NCI-H446 treated with DMSO at 0.1 percent for 48 hours (cell line): ENCODE measurements at regions not wholly inside any gene's neighbourhood (a gene's known extent, or its start where the extent isn't known, plus 50 kb on each side); places are given as distances from the start of the nearest gene placed in this dataset.

Source experiments
- DNase-seq: peaks from one replicate; lab custom pipeline; 2025; lab: John Stamatoyannopoulos, UW

DNA sequence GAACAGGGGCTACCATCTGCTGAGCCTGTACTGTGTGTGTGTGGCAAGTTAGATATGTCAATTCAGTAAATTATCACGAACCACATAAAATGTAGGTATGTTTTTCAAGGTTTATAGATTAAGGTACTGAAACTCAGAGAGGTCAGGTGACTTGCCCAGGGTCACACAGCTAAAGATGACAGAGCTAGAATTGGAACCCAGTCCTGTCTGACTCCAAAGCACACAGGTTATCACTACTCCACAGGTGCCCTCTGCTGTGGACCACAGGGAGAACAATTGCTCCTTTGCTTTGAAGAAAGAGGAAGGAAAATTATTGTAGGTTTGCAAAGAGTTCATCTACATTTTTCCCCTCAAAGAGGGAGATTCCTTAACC lies 229.7 kb upstream of the AGAP1 start:
- DNase-seq: no peak

DNA sequence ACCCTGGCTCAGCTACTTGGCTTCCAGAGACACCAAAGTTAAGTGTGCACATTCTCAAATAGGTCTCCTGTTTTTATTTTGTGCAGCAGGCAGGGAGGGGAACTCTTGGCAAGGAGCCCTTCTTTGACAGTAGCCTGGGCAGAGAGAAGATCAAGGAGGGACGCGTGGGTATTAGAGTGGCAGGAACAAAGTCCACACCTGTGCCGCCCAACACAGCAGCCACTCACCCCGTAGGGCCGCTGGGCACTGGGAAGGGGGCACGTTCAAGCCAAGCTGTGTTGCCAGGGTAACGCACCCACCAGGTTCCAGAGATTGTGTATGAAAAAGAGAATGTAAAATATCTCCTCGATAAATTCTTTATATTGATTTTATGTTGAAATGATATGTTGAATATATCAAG lies 229.3 kb upstream of the AGAP1 start:
- DNase-seq: no peak

DNA sequence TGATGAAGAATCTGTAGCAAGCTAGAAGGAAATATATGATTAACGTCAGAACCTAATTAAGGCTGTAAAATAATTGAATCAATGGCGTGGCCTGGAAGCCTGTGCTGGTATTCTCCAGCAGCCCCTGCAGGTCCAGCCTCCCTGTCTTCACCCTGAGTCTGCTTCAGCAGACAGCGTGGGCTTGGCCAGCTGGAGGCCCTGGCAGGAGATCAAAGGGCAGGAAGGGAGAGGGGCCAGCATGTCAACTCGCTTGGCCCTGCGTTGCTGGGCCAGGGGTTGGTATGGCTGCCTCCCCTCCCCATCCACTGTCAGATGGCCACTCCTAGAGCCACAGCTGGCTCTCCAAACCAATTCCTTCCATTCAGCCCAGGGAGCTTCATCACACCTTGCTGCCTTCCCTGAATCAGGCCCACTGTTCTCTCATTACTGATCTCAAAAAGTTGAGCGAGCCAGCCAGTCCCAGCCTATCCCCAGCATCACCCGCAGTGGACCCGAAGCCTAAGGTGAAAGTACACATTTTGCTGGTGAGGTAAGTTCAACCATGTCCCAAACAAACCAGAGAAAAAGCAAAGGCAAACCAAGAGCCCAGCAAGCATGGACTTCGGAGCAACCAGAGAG lies 228.4 kb upstream of the AGAP1 start:
- DNase-seq: no peak

DNA sequence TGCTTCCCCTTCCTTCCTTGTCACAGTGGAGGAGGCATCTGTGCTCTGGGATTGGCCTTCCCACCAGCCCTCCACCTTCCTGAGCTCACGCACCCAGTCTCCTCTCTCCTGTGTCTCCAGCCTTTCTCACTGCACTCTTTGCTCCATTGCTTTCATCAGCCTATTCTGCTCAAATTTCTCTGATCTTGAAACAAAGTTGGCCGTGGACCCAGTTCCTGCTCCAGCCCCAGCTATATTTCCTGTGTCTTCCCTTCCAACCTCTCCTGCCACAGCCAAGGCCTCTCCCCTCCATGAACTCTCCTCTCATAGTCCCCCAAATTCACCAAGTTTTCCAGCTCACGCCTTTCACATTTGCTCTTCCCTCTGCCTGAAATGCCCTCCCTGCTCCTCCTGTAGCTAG lies 226.6 kb upstream of the AGAP1 start:
- no peak for DNase-seq

DNA sequence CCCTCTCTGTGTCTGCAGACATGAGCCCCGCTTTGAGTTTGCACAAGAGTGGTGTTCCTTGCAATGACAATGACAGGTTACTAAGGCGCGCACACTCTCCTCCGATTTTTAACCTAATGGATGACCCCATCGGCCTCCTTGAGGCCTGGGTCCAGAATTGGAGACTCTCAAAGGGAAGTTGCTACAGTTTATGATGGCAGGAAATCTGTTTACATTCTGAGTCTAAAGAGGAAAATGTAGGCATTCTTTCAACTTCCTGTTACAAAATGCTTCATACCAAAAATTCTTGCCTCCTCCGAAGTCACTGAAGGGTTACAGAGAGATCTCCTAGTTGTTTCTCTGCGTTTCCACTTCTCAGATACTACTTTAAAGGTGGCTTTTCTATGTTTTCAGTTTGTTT lies 225.3 kb upstream of the AGAP1 start:
- DNase-seq: no peak

DNA sequence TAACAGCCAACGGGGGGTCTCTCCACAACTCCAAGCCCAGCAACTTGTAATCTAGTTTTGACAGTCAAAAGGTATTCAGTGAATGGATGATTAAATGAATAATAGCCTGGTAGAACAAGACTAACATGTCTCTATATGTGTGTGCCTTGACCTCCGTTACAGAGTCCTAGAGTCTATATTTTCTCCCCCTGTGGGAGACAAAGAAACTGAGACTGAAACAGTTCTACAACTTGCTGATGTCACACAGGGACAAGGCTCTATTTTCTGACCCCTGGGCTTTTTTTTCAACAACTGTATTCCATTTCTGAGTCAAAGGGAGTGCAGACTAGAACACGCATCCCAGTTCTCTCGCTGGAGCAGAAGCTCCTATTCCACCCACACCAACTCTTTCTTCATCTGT lies 223.6 kb upstream of the AGAP1 start:
- no peak for DNase-seq

DNA sequence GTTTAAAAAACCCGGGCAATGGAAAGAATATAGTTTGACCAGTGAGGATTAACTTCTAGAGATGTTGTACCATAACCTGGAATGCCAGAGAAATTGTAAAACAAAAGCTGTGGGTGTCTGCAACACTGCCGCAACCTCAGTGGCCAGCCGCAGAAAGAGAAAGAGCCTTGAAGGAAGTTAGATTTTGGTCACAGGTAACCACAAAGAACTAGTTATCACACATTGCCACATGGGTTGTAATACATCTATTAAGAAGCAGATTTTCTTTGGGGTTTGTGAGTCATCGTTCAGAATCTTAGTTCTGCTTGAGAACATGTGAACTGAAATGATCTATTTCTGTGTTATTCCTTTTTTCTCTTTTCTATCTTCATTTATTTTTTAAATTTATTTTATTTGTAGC lies 222.9 kb upstream of the AGAP1 start:
- no peak for DNase-seq

DNA sequence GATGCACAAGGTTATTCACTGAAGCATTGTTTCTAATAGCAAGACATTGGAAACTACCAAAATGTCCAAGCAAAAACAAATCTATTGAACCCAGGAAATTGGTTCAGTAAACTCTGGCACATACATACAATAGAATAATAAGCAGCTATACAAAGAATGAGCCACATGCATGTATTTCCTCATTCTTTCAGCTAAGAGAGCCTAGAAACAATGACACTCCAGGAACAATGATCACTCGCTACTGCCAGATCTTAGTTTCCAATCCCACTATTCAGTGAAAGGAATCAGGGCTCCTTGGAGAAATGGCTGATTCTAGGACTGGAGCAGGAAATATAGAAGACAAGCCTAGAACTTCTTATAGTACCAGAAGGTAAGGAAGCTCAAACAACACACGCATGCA lies 221.9 kb upstream of the AGAP1 start:
- no peak for DNase-seq

DNA sequence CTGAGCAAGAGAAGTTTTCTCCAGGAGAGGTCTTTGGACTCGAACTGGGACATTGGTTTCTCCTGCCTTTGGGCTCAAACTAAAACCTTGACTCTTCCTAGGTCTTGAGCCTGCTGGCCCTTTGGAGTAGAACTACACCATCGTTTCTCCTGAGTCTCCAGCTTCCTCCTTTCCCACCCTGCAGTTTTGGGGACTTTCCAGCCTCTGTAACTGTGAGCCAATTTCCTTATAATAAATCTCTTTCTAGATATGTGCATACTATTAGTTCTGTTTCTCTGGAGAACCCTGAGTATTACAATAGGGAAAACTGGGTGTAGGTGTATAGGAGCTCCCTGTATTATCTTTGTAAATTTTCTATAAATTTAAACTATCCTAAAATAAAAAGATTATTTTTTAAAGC lies 219.8 kb upstream of the AGAP1 start:
- no peak for DNase-seq

DNA sequence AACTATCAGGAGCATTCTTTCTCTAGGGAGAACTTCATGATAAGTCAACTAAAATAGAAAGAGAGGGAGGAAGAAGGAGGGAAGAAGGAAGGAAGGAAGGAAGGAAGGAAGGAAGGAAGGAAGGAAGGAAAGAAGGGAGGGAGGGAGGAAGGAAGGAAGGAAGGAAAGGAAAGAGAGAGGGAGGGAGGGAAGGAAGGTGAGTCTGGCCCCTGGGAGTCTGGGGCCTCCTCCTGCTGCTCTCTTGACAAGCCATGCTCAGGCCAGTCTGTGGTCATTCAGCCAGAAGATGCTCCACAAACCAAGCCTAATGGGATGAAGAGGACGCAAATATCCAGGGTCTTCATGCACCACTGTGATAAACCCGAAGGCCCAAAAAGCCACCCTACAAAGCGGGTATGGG lies 216.4 kb upstream of the AGAP1 start:
- no peak for DNase-seq

DNA sequence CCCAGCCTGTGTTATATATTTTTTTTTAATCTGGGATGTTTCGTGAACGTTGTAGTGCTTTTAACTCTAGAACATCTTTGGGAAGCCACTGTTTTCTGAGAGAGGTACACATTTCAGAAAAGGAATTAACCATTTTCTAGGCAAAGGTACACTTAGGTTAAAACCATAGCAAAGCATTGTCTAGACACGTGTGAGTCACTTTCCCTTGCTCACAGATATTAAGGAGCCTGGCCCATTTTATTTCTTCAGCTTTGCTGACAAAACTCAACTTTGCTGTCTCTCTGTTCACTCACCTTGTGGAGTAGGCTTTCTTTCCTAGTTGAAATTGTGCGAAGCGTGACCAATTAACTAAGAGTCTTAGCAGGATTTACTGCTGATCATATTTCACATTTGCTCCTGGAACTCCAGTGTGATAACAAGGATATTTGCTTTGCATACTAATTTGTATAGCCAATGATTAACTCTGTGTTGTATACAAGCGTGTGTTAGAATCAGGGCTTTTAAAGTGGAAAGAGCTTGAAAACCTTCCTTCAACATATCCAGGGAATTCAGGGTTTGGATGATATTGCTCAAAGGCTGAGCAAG lies 215.0 kb upstream of the AGAP1 start:
- DNase-seq: no peak

DNA sequence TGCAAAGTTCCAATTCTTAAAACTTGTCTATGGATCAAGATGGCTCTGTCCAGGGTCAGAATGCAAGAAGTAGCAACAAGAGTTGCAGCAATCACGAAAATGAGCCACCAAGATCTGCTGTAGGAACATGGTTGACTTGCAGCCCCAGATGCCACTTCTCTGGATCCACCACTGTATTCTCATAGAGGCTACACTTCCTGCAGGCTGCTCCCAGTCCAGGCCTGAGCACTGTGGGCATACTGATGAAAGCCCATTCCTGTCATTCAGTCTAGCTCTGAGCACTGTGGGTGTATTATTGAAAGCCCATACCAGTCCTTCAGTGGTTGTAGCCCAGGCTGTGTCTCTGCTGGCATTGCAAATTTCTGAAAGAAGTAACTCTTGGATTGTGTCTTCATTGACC lies 213.9 kb upstream of the AGAP1 start:
- no peak for DNase-seq

DNA sequence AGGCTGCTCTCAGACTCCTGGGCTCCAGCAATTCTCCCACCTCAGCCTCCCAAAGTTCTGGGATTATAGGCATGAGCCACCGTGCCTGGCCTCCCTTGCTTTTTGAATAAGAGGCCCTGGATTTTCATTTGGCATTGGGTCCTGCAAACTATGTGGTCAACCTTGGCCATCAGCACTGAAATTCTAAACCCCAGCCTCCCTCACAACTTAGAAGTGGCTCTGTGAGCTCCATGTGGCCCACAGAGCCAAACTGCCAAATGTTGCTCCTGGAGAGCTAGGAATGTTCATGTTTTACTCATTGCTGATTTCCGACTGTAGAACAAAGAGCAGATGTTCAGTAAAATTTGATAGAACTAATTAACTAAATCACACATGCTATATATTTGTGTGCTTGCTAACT lies 210.6 kb upstream of the AGAP1 start:
- DNase-seq: no peak

DNA sequence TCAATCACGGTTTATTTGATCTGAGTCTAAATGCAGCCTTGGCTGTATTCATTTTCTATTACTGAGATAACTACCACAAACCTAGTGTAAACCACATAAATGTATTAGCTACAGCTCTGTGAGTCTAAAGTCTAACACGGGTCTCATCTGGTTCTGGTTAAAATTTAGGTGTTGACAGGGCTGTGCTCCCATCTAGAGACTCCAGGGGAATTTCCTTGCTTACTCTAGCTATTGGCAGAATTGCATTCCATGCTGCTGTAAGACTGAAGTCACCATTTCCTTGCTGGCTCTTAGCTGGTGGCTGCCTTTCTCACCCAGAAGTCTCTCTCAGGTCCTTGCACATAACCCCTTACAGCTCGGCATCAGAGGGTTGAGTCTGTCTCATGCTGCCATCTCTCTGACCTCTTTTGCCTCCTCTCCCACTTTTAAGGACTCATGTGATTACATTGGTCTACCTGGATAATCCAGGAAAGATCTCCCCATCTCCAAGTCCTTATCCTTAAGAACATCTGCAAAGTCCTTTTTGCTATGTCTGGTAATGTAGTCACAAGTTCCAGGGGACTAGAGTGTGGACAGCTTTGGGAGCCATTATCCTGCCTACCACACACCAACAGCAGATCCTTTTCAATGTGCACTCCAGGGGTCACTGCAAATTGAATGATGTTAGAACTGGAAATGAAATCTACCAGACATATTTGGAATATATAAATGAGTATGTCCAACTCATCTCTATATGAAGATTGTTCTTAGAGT lies 207.0 kb upstream of the AGAP1 start:
- no peak for DNase-seq

DNA sequence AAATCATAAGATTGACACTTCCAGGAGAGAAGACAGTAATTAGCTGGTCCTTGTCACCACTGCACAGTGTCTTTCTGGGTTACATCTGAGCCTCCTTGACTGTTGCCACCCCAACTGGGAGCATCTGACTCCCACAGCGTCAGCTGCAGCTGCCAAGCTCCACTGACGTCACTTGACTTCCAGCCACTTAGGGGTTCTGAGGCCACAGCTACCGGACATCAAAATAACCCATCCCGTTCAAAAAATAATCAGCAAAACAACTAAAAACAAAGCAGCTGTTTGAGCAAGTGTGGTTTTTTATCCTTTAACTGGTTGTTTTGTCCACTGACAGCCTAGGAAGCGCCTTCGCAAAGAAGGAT lies 206.5 kb upstream of the AGAP1 start:
- DNase-seq: no peak

DNA sequence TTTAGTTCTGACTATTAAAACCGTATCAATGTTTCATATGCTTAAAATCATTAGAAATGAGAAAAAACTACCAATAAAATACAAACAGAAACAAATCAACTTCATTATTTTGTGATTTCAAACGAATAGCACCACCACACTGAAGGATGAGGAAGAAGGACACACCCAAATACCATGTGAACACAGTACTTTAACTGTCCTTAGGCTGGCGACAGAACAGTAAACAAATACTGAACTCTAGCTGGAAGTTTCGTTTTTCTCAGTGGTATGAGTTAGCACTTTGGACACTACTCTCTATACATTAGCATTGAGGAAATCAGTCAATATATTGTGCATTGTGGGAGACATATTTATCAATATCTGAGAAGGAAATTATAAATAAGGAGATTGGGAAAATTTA lies 202.4 kb upstream of the AGAP1 start:
- no peak for DNase-seq

DNA sequence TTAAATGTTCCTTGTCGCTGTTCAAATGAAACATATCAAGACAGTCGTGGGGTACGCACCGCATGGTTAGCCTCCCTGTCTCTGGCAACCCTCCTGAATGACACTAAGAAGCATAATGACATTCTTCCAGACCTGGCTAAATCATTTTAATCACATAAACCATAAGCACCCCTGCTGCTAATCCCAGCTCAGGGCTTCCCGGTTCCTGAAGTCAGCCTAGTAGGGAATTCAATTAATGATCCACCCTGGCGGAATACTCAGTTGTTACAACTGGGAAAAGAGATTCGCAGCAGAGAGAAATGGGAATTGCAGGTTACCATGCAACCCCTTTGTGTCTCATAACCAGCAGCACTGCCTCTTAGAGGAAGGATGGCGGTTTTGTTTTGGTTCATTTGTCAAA lies 200.8 kb upstream of the AGAP1 start:
- DNase-seq: no peak

DNA sequence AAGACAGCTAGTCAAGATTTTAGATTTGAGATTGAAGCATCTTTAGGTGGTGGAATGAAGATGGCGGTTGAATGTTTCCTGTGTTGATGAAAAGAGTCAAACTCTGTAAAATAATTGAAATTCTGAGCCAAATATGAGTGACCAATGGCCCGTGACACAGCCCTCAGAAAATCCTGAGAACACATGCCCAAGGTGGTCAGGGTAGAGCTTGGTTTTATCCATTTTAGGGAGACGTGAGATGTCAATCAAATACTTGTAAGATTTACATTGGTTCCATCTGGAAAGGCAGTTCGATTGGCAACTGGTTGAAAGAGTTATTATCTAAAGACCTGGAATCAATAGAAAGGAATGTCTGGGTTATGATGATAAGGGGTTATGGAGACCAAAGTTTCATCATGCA lies 198.0 kb upstream of the AGAP1 start:
- DNase-seq: no peak

DNA sequence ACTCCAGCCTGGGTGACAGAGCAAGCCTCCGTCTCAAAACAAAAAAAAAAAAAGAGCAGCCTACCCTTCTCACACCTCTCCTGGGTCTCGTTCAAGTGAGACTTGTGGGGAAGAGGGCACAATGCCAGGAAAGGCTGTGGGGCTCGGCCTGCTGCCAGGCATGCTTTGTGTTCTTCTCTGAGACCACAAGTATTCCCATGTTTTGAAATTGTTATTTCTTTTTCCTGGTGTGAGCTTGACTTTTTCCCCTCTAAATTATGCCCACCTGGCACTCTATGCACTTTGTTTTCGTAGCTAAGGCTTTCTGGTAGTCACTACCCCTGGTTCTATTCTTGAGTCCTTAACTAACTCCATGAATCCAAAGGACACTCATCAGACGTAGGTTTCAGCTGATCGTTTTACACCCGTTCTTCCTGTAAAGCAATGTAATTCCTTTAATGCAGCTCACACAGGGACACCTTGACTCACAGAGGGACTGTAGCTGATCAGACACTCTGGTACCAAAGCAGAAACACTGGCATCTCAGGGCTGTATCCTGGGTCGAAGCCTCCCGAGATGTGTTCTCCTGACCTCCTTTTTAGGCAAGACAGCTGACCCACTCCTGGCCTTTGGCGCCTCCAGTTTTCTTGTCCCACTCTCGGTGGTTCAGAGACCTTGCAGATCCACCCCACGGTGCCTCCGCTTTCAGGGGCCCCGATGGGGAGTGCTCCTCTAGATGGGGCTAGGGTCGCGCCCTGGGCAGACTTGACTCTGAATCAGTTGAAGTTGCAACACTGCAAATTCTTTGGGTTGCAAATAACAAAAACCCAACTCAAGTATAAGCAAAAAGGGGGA lies 193.3 kb upstream of the AGAP1 start:
- DNase-seq: no peak

DNA sequence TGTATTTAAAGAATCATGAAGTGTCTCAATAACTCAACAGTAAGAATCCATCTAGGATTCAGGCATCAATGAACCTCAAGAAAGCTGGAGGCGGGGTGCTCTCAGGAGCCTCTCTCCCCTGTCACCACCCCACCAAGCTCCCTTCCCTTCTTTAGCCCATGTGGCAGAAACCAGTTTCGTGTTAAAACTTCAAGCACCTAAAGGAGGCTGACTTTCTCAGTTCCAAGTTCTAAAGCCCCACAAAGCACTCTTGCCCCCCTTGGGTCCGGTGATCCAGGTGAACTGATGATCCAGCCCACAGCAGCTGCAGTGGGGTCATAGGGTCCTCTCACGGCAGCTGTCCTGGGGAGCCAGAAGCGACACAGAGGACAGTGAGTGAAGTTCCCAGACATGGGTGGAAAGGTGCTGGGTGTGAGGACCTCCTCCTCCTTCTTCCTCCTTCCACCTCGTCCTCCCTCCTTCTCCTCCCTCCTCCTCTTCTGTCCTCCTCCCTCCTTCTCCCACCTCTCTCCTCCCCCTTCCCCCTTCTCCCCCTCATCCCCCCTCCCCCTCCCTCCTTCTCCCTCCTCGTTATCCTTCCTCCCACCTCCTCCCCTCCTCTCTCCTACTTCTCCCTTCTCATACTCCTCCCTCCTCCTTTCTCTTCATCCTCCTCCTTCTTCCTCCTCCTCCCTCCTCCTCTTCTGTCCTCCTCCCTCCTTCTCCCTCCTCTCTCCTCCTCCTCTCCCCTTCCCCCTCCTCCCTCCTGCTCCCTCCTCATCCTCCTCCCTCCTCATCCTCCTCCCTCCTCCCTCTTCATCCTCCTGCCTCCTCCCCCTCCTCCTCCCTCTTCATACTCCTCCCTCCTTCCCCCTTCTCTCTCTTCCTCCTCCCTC lies 192.4 kb upstream of the AGAP1 start:
- no peak for DNase-seq

DNA sequence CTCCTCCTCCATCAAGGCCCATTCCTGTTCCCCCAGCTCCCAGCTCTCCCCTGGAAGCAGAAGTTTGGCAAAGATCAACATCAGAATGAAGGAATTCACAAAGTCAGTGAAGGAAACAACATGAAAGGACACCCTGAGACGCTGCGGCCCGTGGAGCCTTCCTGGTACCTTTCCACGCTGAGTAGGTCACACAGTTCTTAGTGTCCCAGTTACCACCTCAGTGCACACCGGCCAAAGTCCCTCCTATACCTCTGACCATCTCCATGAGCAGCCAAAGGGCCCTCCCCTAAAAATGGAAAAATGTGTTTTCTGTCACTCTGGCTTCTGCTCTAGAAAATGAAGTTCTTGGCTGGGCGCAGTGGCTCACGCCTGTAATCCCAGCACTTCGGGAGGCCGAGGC lies 191.6 kb upstream of the AGAP1 start:
- no peak for DNase-seq
